Omental fat pad (tissue), 3 donors: ENCODE measurements at regions not wholly inside any gene's neighbourhood (a gene's known extent, or its start where the extent isn't known, plus 50 kb on each side); places are given as distances from the start of the nearest gene placed in this dataset.
"Not testable (repeated sequence)": the region's sequence is repeated elsewhere in the genome, so short reads cannot be mapped to it uniquely, and the experiment has no call there.

ENCODE experiments used
- ATAC-seq: fragments of 150-250 bp; one replicate; pipeline ENCODE4 v1.9.1; 2016; ENCODE audit warnings: mild to moderate bottlenecking, moderate library complexity; ENCODE audit not compliant: low FRiP score
- DNase-seq: peaks from one replicate; pipeline ENCODE4 v3.0.0-alpha.2; 2019; ENCODE audit warnings: low spot score
- CTCF ChIP-seq, 3 donors: fragments of 450-650 bp; IDR thresholded peaks; one replicate each; pipeline ENCODE4 v1.5.1; 2016 to 2017; ENCODE audit warnings: antibody characterized with exemption in 3 of 3, mild to moderate bottlenecking in 3 of 3, moderate library complexity in 2 of 3

GRCh38 chr13:68540244-68540643 lies 1310.1 kb upstream of the PCDH9 start:
- DNase-seq (no peak), ATAC-seq (no peak)
- no peak for TF ChIP-seq CTCF (IDR thresholded peaks at IDR 0.05)

- ATAC-seq, result no peak
- no peak for TF ChIP-seq CTCF (IDR thresholded peaks at IDR 0.05)
- no peak for DNase-seq
These were observed 1305.2 kb upstream of the PCDH9 start for GRCh38 chr13:68535329-68535728.

GRCh38 chr13:68527167-68527566 lies 1297.0 kb upstream of the PCDH9 start:
- not testable (repeated sequence) for DNase-seq, ATAC-seq

GRCh38 chr13:68523838-68524424 lies 1293.8 kb upstream of the PCDH9 start:
- no peak for DNase-seq
- ATAC-seq, result no peak
- no peak for TF ChIP-seq CTCF (IDR thresholded peaks at IDR 0.05)

- DNase-seq (no peak), ATAC-seq (no peak)
- TF ChIP-seq CTCF (IDR thresholded peaks at IDR 0.05), result no peak
These were observed 1292.0 kb upstream of the PCDH9 start for GRCh38 chr13:68522184-68522583.

GRCh38 chr13:68509734-68510621 lies 1279.8 kb upstream of the PCDH9 start:
- TF ChIP-seq CTCF (IDR thresholded peaks at IDR 0.05), result no peak
- ATAC-seq (no peak), DNase-seq (no peak)

- DNase-seq (no peak), ATAC-seq (no peak)
- no peak for TF ChIP-seq CTCF (IDR thresholded peaks at IDR 0.05)
These were observed 1276.9 kb upstream of the PCDH9 start for GRCh38 chr13:68506888-68507551.
